WTC11 (cell line): ENCODE measurements at regions not wholly inside any gene's neighbourhood (a gene's known extent, or its start where the extent isn't known, plus 50 kb on each side); places are given as distances from the start of the nearest gene placed in this dataset.

Source experiments
- ATAC-seq: fragments of 200-7000 bp; cut with Tn5 transposase; 2 replicates; pipeline ENCODE4 v1.10.0; 2021; ENCODE audit warnings: mild to moderate bottlenecking, moderate library complexity
- CTCF ChIA-PET: fragments of 300-600 bp; sonication (Branson Sonifier 250); formaldehyde crosslinking; loops from one replicate; lab custom pipeline; 2021; ENCODE audit warnings: antibody characterized with exemption; lab: Charles Lee
- POLR2A ChIA-PET: fragments of 350-600 bp; sonication (Branson Sonifier 250); formaldehyde crosslinking; loops from one replicate; lab custom pipeline; 2021; ENCODE audit warnings: antibody characterized with exemption; lab: Charles Lee
- DNase-seq: peaks from one replicate; pipeline ENCODE4 v3.0.0; 2021; ENCODE audit warnings: low spot score
- H3K27ac Mint-ChIP-seq: 2 replicates; pipeline ENCODE4 v1.8.0; 2021; ENCODE audit warnings: mixed read lengths
- H3K27me3 Mint-ChIP-seq: 2 replicates; pipeline ENCODE4 v1.8.0; 2021; ENCODE audit warnings: low read depth, mild to moderate bottlenecking, moderate library complexity, mixed read lengths
- H3K36me3 Mint-ChIP-seq: 2 replicates; pipeline ENCODE4 v1.8.0; 2021; ENCODE audit warnings: mixed read lengths
- H3K4me1 Mint-ChIP-seq: 2 replicates; pipeline ENCODE4 v1.8.0; 2022; ENCODE audit warnings: mixed read lengths
- H3K4me3 Mint-ChIP-seq: 2 replicates; pipeline ENCODE4 v1.8.0; 2021; ENCODE audit warnings: mild to moderate bottlenecking, moderate library complexity, mixed read lengths
- H3K9me3 Mint-ChIP-seq: 2 replicates; pipeline ENCODE4 v1.8.0; 2021; ENCODE audit warnings: mixed read lengths
- AFF4 ChIP-seq: sonication (generic); formaldehyde crosslinking; IDR thresholded peaks from 2 replicates; pipeline ENCODE4 v1.8.1; 2023; ENCODE audit warnings: mild to moderate bottlenecking, missing genetic modification reagents, borderline replicate concordance
- AR ChIP-seq: fragments of 250-450 bp; sonication (Bioruptor Pico); IDR thresholded peaks from 2 replicates; pipeline ENCODE4 v1.9.0; 2021; ENCODE audit warnings: mild to moderate bottlenecking
- ATF3 ChIP-seq: sonication (generic); formaldehyde crosslinking; conservative IDR thresholded peaks from 2 replicates; pipeline ENCODE4 v1.8.1; 2022; ENCODE audit warnings: mild to moderate bottlenecking, missing genetic modification reagents
- ETV6 ChIP-seq: sonication (generic); formaldehyde crosslinking; IDR thresholded peaks from 2 replicates; pipeline ENCODE4 v1.8.1; 2022; ENCODE audit warnings: mild to moderate bottlenecking, missing genetic modification reagents
- FOXP1 ChIP-seq: sonication (generic); formaldehyde crosslinking; IDR thresholded peaks from 2 replicates; pipeline ENCODE4 v1.8.0; 2022; ENCODE audit warnings: missing genetic modification reagents, mild to moderate bottlenecking, moderate library complexity, borderline replicate concordance
- KAT7 ChIP-seq: sonication (generic); formaldehyde crosslinking; IDR thresholded peaks from 2 replicates; pipeline ENCODE4 v1.8.1; 2023; ENCODE audit warnings: missing genetic modification reagents, mild to moderate bottlenecking, borderline replicate concordance
- RELA ChIP-seq: sonication (generic); formaldehyde crosslinking; IDR thresholded peaks from 2 replicates; pipeline ENCODE4 v1.8.1; 2022; ENCODE audit warnings: missing genetic modification reagents, mild to moderate bottlenecking, borderline replicate concordance
- SOX15 ChIP-seq: fragments of 250-450 bp; sonication (Bioruptor Pico); IDR thresholded peaks from 2 replicates; pipeline ENCODE4 v1.9.0; 2021; ENCODE audit warnings: mild to moderate bottlenecking
- TCF7 ChIP-seq: sonication (generic); formaldehyde crosslinking; IDR thresholded peaks from 2 replicates; pipeline ENCODE4 v1.8.0; 2022; ENCODE audit warnings: mild to moderate bottlenecking, low read depth, missing genetic modification reagents, moderate library complexity
- ZNF219 ChIP-seq: sonication (generic); formaldehyde crosslinking; IDR thresholded peaks from 2 replicates; pipeline ENCODE4 v1.8.0; 2023; ENCODE audit warnings: missing genetic modification reagents, mild to moderate bottlenecking, borderline replicate concordance
- ZNF423 ChIP-seq: fragments of 250-450 bp; sonication (Bioruptor Pico); IDR thresholded peaks from 2 replicates; pipeline ENCODE4 v2.1.2; 2022; ENCODE audit warnings: mild to moderate bottlenecking, moderate library complexity
- TF ChIP-seq, protein P1 (sequence below): fragments of 250-450 bp; sonication (Bioruptor Pico); IDR thresholded peaks from 2 replicates; pipeline ENCODE4 v1.8.0; 2021; ENCODE audit warnings: mild to moderate bottlenecking
- TF ChIP-seq, protein P2 (sequence below): sonication (generic); formaldehyde crosslinking; IDR thresholded peaks from 2 replicates; pipeline ENCODE4 v1.8.1; 2023; ENCODE audit warnings: mild to moderate bottlenecking, missing genetic modification reagents
- TF ChIP-seq, protein P3 (sequence below): sonication (generic); formaldehyde crosslinking; IDR thresholded peaks from 2 replicates; pipeline ENCODE4 v1.8.0; 2022; ENCODE audit warnings: missing genetic modification reagents
- TF ChIP-seq, protein P4 (sequence below): fragments of 200-600 bp; IDR thresholded peaks from 2 replicates; pipeline ENCODE4 v1.8.0; 2022; ENCODE audit warnings: antibody characterized with exemption
- TF ChIP-seq, protein P5 (sequence below): fragments of 250-450 bp; sonication (Bioruptor Pico); IDR thresholded peaks from 2 replicates; pipeline ENCODE4 v1.9.0; 2021; ENCODE audit warnings: mild to moderate bottlenecking

DNA sequence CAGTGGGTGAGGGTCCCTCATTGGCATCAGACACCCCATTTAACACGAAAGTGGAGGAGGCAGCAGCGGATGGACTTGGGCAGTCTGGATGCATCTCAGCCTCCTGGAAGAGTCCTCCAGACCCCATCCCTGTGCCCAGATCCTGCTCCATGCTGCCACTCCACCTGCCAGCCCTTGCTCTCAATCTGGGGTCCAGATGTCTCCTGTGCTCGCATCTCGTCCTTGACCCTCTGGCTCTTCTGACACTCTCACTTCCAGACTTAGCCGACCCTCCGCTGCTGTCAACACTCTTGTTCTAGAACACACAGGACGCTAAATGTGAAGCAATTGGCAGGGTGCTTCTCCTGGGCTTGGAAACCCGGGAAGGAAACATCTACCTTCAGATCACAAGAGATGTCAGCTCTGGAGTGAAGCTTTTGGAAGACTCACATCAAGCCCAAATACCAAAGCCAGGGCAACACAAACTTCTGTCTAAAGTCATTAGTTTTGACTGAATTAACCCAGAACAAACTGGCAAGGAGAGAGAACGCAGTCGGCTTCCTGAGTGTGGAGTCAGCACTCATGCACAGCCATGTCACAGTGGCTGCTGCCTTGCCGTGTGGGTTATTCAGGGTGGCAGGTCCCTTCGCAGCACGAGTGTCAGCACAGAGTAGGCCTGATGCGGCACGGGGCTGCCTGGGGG lies 379.1 kb downstream of the TCERG1L start:
- no peak for DNase-seq
- CTCF ChIA-PET = no interaction called here
- TF ChIP-seq, protein P1, sequence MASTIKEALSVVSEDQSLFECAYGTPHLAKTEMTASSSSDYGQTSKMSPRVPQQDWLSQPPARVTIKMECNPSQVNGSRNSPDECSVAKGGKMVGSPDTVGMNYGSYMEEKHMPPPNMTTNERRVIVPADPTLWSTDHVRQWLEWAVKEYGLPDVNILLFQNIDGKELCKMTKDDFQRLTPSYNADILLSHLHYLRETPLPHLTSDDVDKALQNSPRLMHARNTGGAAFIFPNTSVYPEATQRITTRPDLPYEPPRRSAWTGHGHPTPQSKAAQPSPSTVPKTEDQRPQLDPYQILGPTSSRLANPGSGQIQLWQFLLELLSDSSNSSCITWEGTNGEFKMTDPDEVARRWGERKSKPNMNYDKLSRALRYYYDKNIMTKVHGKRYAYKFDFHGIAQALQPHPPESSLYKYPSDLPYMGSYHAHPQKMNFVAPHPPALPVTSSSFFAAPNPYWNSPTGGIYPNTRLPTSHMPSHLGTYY (CRISPR knock-in tag) = no peak
- no peak for TF ChIP-seq KAT7
- TF ChIP-seq, protein P2, sequence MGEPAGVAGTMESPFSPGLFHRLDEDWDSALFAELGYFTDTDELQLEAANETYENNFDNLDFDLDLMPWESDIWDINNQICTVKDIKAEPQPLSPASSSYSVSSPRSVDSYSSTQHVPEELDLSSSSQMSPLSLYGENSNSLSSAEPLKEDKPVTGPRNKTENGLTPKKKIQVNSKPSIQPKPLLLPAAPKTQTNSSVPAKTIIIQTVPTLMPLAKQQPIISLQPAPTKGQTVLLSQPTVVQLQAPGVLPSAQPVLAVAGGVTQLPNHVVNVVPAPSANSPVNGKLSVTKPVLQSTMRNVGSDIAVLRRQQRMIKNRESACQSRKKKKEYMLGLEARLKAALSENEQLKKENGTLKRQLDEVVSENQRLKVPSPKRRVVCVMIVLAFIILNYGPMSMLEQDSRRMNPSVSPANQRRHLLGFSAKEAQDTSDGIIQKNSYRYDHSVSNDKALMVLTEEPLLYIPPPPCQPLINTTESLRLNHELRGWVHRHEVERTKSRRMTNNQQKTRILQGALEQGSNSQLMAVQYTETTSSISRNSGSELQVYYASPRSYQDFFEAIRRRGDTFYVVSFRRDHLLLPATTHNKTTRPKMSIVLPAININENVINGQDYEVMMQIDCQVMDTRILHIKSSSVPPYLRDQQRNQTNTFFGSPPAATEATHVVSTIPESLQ (CRISPR knock-in tag) = no peak
- no peak for TF ChIP-seq ETV6 (CRISPR knock-in tag)
- TF ChIP-seq, protein P3, sequence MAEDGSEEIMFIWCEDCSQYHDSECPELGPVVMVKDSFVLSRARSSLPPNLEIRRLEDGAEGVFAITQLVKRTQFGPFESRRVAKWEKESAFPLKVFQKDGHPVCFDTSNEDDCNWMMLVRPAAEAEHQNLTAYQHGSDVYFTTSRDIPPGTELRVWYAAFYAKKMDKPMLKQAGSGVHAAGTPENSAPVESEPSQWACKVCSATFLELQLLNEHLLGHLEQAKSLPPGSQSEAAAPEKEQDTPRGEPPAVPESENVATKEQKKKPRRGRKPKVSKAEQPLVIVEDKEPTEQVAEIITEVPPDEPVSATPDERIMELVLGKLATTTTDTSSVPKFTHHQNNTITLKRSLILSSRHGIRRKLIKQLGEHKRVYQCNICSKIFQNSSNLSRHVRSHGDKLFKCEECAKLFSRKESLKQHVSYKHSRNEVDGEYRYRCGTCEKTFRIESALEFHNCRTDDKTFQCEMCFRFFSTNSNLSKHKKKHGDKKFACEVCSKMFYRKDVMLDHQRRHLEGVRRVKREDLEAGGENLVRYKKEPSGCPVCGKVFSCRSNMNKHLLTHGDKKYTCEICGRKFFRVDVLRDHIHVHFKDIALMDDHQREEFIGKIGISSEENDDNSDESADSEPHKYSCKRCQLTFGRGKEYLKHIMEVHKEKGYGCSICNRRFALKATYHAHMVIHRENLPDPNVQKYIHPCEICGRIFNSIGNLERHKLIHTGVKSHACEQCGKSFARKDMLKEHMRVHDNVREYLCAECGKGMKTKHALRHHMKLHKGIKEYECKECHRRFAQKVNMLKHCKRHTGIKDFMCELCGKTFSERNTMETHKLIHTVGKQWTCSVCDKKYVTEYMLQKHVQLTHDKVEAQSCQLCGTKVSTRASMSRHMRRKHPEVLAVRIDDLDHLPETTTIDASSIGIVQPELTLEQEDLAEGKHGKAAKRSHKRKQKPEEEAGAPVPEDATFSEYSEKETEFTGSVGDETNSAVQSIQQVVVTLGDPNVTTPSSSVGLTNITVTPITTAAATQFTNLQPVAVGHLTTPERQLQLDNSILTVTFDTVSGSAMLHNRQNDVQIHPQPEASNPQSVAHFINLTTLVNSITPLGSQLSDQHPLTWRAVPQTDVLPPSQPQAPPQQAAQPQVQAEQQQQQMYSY (CRISPR knock-in tag) = no peak
- TF ChIP-seq, protein P4, sequence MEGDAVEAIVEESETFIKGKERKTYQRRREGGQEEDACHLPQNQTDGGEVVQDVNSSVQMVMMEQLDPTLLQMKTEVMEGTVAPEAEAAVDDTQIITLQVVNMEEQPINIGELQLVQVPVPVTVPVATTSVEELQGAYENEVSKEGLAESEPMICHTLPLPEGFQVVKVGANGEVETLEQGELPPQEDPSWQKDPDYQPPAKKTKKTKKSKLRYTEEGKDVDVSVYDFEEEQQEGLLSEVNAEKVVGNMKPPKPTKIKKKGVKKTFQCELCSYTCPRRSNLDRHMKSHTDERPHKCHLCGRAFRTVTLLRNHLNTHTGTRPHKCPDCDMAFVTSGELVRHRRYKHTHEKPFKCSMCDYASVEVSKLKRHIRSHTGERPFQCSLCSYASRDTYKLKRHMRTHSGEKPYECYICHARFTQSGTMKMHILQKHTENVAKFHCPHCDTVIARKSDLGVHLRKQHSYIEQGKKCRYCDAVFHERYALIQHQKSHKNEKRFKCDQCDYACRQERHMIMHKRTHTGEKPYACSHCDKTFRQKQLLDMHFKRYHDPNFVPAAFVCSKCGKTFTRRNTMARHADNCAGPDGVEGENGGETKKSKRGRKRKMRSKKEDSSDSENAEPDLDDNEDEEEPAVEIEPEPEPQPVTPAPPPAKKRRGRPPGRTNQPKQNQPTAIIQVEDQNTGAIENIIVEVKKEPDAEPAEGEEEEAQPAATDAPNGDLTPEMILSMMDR = no peak
- TF ChIP-seq AFF4 (CRISPR knock-in tag) = no peak
- no peak for TF ChIP-seq TCF7 (CRISPR knock-in tag)
- TF ChIP-seq, protein P5, sequence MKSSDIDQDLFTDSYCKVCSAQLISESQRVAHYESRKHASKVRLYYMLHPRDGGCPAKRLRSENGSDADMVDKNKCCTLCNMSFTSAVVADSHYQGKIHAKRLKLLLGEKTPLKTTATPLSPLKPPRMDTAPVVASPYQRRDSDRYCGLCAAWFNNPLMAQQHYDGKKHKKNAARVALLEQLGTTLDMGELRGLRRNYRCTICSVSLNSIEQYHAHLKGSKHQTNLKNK (CRISPR knock-in tag) = no peak
- TF ChIP-seq ATF3 = no peak
- no peak for TF ChIP-seq SOX15 (CRISPR knock-in tag)
- TF ChIP-seq ZNF219 (CRISPR knock-in tag) = no peak
- no peak for TF ChIP-seq FOXP1 (CRISPR knock-in tag)
- TF ChIP-seq RELA (CRISPR knock-in tag) = no peak
- TF ChIP-seq AR = no peak
- TF ChIP-seq ZNF423 (CRISPR knock-in tag) = no peak

More for the DNA sequence above, 379.1 kb downstream of the TCERG1L start:
- POLR2A ChIA-PET = no interaction called here
- H3K27me3 Mint-ChIP-seq = 0 out of 2 replicates have a peak, but pooled peaks cover 5% of the 10 kb centered on the region
- no peak overlapping the region for H3K27ac Mint-ChIP-seq
- H3K9me3 Mint-ChIP-seq = peaks cover 45% of the 10 kb centered on the region
- no peak overlapping the region for H3K4me3 Mint-ChIP-seq
- no peak for ATAC-seq
- H3K4me1 Mint-ChIP-seq = peaks cover 9% of the 10 kb centered on the region
- peaks cover 59% of the 10 kb centered on the region for H3K36me3 Mint-ChIP-seq
